Kidney (tissue), 13 donors: ENCODE measurements at regions not wholly inside any gene's neighbourhood (a gene's known extent, or its start where the extent isn't known, plus 50 kb on each side); places are given as distances from the start of the nearest gene placed in this dataset.

Experiments
- DNase-seq, 5 donors: peaks; one replicate each; pipeline ENCODE4 v3.0.0-alpha.2; 2013 to 2020
- FAIRE-seq: peaks from 2 replicates; lab custom pipeline; 2012; peaks lifted over from hg19 to GRCh38; lab: Jason Lieb, UNC
- H3K27ac ChIP-seq, 2 donors: one replicate each; pipeline ENCODE4 v1.7.0; 2013; ENCODE audit warnings: low read depth in 2 of 2, low read length in 2 of 2, inconsistent platforms in 1 of 2
- H3K27me3 ChIP-seq: one replicate; pipeline ENCODE4 v1.7.1; 2013; ENCODE audit warnings: low read length, inconsistent platforms; ENCODE audit not compliant: control insufficient read depth, insufficient read depth
- H3K36me3 ChIP-seq, 3 donors: one replicate each; pipeline versions ENCODE4 v1.7.0 to v1.7.1; 2013; ENCODE audit warnings: low read length in 3 of 3, control low read depth in 1 of 3, inconsistent platforms in 1 of 3; ENCODE audit not compliant: insufficient read depth in 3 of 3, control insufficient read depth in 2 of 3
- H3K4me1 ChIP-seq, 3 donors: one replicate each; pipeline versions ENCODE4 v1.7.0 to v1.7.1; 2013; ENCODE audit warnings: low read length in 3 of 3, inconsistent platforms in 1 of 3, low read depth in 1 of 3; ENCODE audit not compliant: control insufficient read depth in 2 of 3, insufficient read depth in 2 of 3
- H3K4me3 ChIP-seq, 3 donors: one replicate each; pipeline versions ENCODE4 v1.7.0 to v1.8.1; 2013; ENCODE audit warnings: low read length in 3 of 3, control low read depth in 1 of 3, inconsistent platforms in 1 of 3
- H3K9ac ChIP-seq, 3 donors: one replicate each; pipeline versions ENCODE4 v1.7.0 to v1.7.1; 2013; ENCODE audit warnings: low read length in 3 of 3, control low read depth in 1 of 3, inconsistent platforms in 1 of 3
- H3K9me3 ChIP-seq, 3 donors: one replicate each; pipeline versions ENCODE4 v1.7.0 to v1.7.1; 2013; ENCODE audit warnings: low read length in 3 of 3, control low read depth in 1 of 3, inconsistent platforms in 1 of 3; ENCODE audit not compliant: control insufficient read depth in 2 of 3, insufficient read depth in 1 of 3
- CTCF ChIP-seq: IDR thresholded peaks from 3 replicates; pipeline ENCODE4 v1.5.1; 2012; ENCODE audit warnings: mild to moderate bottlenecking, moderate library complexity, borderline replicate concordance; ENCODE audit not compliant: insufficient read depth; ENCODE audit errors: extremely low read depth
- intact Hi-C: fragments of 100-400 bp; cut with DNase I; formaldehyde crosslinking; loops from one replicate; pipeline ENCODE4 v1.11.1; 2022
- donor health status: control.
- donor health status: control.
- donor health status: control.
- donor health status: control.
- donor health status: control.
- donor health status: DM: yes; HTN: yes; CAD: no.
- donor health status: Normal renal cell carcinoma (clear cell type).

GRCh38 chr10:33783078-33783477 is 448.6 kb upstream of the NRP1 start:
- Histone ChIP-seq H3K36me3 (no peaks in the 10 kb centered on the region), H3K27me3 (no peaks in the 10 kb centered on the region), H3K4me1 (peaks cover 0 to 2% (median 0%) of the 10 kb centered on the region in 3 donors), H3K27ac (no peak overlapping the region), H3K9me3 (no peaks in the 10 kb centered on the region), H3K9ac (no peak overlapping the region), H3K4me3 (no peak overlapping the region)
- TF ChIP-seq CTCF: no peak
- DNase-seq (no peak), FAIRE-seq (no peak)
- intact Hi-C loops: no loop called here

GRCh38 chr10:33781606-33782395 is 447.3 kb upstream of the NRP1 start:
- H3K27me3 ChIP-seq: no peaks in the 10 kb centered on the region
- FAIRE-seq: no peak
- H3K9me3 ChIP-seq: no peaks in the 10 kb centered on the region
- DNase-seq: peak in 1 of 5 donors; percentile 60
- H3K9ac ChIP-seq: no peak overlapping the region
- H3K27ac ChIP-seq: no peak overlapping the region
- H3K36me3 ChIP-seq: no peaks in the 10 kb centered on the region
- TF ChIP-seq CTCF: no peak
- no peak overlapping the region for H3K4me3 ChIP-seq
- H3K4me1 ChIP-seq: peaks cover 0 to 2% (median 0%) of the 10 kb centered on the region in 3 donors
- intact Hi-C loops: no loop called here

GRCh38 chr10:33780961-33781360 is 446.5 kb upstream of the NRP1 start:
- intact Hi-C loops: no loop called here
- Histone ChIP-seq H3K4me1 (peaks cover 0 to 2% (median 0%) of the 10 kb centered on the region in 3 donors), H3K27ac (no peak overlapping the region), H3K9me3 (no peaks in the 10 kb centered on the region), H3K4me3 (no peak overlapping the region), H3K9ac (no peak overlapping the region), H3K36me3 (no peaks in the 10 kb centered on the region), H3K27me3 (no peaks in the 10 kb centered on the region)
- DNase-seq: no peak
- FAIRE-seq: no peak
- TF ChIP-seq CTCF: no peak

DNA sequence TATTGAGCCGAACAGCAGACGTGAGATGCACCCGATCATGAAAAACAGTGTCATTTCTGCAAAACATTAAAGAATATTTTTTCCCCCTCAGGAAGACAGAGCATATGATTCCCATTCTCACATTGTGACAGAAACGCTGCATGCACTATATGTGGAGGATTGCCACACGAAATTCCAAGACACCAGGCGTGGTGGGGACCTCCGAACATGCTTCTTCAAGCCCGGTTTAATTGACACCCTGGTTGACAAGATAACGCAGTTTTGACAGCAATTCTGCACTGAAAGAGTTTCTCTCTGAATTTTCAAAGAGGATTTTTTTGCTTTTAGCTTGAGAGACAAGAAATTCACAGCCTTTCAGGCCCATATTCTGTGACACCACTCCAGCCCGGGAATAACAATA is 442.8 kb upstream of the NRP1 start:
- H3K4me3 ChIP-seq: no peak overlapping the region

More for the DNA sequence above, 442.8 kb upstream of the NRP1 start:
- TF ChIP-seq CTCF: no peak
- FAIRE-seq: no peak
- Histone ChIP-seq H3K9ac (no peak overlapping the region), H3K4me1 (peaks cover 0 to 5% (median 0%) of the 10 kb centered on the region in 3 donors), H3K27ac (no peak overlapping the region), H3K27me3 (no peaks in the 10 kb centered on the region), H3K36me3 (no peaks in the 10 kb centered on the region), H3K9me3 (no peaks in the 10 kb centered on the region)
- intact Hi-C loops: no loop called here
- DNase-seq: no peak
